ENCODE measurements at regions not wholly inside any gene's neighbourhood (a gene's known extent, or its start where the extent isn't known, plus 50 kb on each side); places are given as distances from the start of the nearest gene placed in this dataset.

DNA sequence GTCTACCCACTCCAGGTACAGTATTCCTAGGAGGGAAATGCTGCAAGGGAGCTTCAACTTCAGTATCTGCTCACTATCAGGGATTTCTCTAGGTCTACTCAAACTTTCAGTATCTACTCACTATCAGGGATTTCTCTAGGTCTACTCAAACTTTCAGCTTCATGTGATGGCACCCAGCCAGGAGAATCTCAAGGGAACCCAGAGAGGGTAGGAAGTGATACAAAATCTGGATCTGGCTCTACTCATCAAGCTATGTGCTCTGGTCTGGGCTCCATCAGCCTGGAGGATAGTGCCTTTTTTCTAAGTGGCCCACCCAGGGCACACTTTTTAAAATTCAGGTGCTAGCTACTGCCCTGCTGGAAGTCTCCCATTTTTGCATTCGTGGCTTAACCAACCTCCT, 52.3 kb upstream of the FNDC3A start:
- TF ChIP-seq, protein P1, sequence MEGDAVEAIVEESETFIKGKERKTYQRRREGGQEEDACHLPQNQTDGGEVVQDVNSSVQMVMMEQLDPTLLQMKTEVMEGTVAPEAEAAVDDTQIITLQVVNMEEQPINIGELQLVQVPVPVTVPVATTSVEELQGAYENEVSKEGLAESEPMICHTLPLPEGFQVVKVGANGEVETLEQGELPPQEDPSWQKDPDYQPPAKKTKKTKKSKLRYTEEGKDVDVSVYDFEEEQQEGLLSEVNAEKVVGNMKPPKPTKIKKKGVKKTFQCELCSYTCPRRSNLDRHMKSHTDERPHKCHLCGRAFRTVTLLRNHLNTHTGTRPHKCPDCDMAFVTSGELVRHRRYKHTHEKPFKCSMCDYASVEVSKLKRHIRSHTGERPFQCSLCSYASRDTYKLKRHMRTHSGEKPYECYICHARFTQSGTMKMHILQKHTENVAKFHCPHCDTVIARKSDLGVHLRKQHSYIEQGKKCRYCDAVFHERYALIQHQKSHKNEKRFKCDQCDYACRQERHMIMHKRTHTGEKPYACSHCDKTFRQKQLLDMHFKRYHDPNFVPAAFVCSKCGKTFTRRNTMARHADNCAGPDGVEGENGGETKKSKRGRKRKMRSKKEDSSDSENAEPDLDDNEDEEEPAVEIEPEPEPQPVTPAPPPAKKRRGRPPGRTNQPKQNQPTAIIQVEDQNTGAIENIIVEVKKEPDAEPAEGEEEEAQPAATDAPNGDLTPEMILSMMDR (IDR thresholded peaks at IDR 0.05), result no peak
- TF ChIP-seq ZFX (IDR thresholded peaks at IDR 0.05; ENCODE audit: borderline replicate concordance), result no peak

DNA sequence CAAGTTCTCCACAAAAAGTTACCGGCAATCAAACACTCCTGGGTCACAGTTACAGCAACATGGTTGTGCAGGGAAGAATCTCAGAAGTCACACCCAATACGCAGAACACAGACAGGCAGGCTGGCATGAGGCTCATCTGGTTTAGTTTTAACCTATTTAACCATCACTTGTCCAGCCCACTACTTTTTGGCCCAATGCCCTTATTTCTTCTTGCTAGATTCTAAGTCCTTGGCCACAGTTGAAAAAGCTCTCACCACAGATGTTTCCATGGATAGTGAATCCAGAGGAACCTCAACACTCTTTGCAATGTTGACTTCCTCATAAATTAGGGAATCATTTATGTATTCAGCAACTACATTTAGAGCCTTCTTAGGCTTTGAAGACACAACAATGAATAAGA, 50.7 kb upstream of the FNDC3A start:
- no peak for TF ChIP-seq ZFX (IDR thresholded peaks at IDR 0.05; ENCODE audit: borderline replicate concordance)
- TF ChIP-seq, protein P1 (IDR thresholded peaks at IDR 0.05), result no peak
- no peak overlapping the region for H3K27ac ChIP-seq

More for the DNA sequence above, 52.3 kb upstream of the FNDC3A start:
- H3K27ac ChIP-seq, result no peak overlapping the region

Data from 22Rv1 (cell line).